NCI-H1436 (cell line): ENCODE measurements at regions not wholly inside any gene's neighbourhood (a gene's known extent, or its start where the extent isn't known, plus 50 kb on each side); places are given as distances from the start of the nearest gene placed in this dataset.

Experiments
- DNase-seq: peaks from one replicate; lab custom pipeline; 2025; lab: John Stamatoyannopoulos, UW

DNA sequence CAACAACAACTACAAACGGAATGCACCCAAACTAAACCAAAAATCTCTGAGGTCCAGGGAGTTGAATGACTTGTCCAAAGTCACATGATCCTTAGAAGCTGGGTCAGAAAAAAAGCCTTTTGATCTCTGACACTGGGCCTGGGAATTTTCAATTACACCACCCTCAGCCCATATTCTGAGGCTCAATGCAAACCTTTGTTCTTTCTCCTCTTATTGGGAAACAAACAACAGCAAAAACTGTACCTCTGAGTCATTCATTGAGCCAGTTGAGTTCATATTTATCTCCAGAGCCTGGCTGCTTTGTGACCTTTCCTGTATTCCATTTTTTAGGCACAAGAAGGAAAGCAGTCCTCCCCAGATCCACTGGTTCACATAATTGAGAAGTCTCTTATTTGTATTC lies 51.2 kb upstream of the SORCS1 start:
- no peak for DNase-seq
